Sigmoid colon (tissue), 6 donors: ENCODE measurements at regions not wholly inside any gene's neighbourhood (a gene's known extent, or its start where the extent isn't known, plus 50 kb on each side); places are given as distances from the start of the nearest gene placed in this dataset.

Experiments
- DNase-seq: peaks from one replicate; pipeline ENCODE4 v3.0.0-alpha.2; 2019
- H3K27ac ChIP-seq, 4 donors: fragments of 200-600 bp; sonication (generic); one replicate each; pipeline ENCODE4 v1.5.1; 2016 to 2019; ENCODE audit warnings: mild to moderate bottlenecking in 1 of 4
- H3K27me3 ChIP-seq, 3 donors: fragments of 200-600 bp; sonication (generic); one replicate each; pipeline ENCODE4 v1.5.1; 2019; ENCODE audit warnings: mild to moderate bottlenecking in 1 of 3
- H3K36me3 ChIP-seq, 4 donors: fragments of 200-600 bp; sonication (generic); one replicate each; pipeline ENCODE4 v1.5.1; 2016 to 2019
- H3K4me1 ChIP-seq, 4 donors: fragments of 200-600 bp; sonication (generic); one replicate each; pipeline ENCODE4 v1.5.1; 2017 to 2019
- H3K4me3 ChIP-seq, 4 donors: fragments of 200-600 bp; sonication (generic); one replicate each; pipeline ENCODE4 v1.5.1; 2017 to 2019; ENCODE audit warnings: mild to moderate bottlenecking in 2 of 4, moderate library complexity in 1 of 4
- H3K9me3 ChIP-seq, 4 donors: fragments of 200-600 bp in 3 of 4; sonication (generic) in 3 of 4; one replicate each; pipeline versions ENCODE4 v1.5.1 to v1.6.1; 2013 to 2019
- EP300 ChIP-seq, 4 donors: sonication (generic); formaldehyde crosslinking; IDR thresholded peaks; one replicate each; pipeline ENCODE4 v1.6.1; 2017; ENCODE audit warnings: antibody characterized with exemption in 4 of 4
- POLR2A ChIP-seq, 2 donors: fragments of 450-650 bp; IDR thresholded peaks; one replicate each; pipeline ENCODE4 v1.6.1; 2016; ENCODE audit warnings: antibody characterized with exemption in 2 of 2, mild to moderate bottlenecking in 2 of 2, moderate library complexity in 2 of 2
- POLR2AphosphoS5 ChIP-seq, 4 donors: sonication (generic); formaldehyde crosslinking; IDR thresholded peaks; one replicate each; pipeline ENCODE4 v1.6.1; 2017; ENCODE audit warnings: antibody characterized with exemption in 4 of 4
- WGBS, 2 donors: extraction: QIAGEN DNeasy Blood & Tissue Kit; methylation state at CpG; one replicate each; pipeline ENCODE4 v1.1.7; 2013; 5-methylcytosine and 5-hydroxymethylcytosine counted together
- intact Hi-C: fragments of 100-400 bp; cut with DNase I; formaldehyde crosslinking; loops from one replicate; pipeline ENCODE4 v1.15.1; 2023
- TF ChIP-seq, protein P1 (sequence below), 4 experiments: fragments of 450-650 bp in 3 of 4; fragments of 200-600 bp in 1 of 4; IDR thresholded peaks; one replicate each; pipeline ENCODE4 v1.5.1; 2016 to 2019; ENCODE audit warnings: antibody characterized with exemption in 4 of 4, mild to moderate bottlenecking in 3 of 4, moderate library complexity in 2 of 4
- donor health status: healthy with polysubstance abuse.
- donor health status: healthy.

DNA sequence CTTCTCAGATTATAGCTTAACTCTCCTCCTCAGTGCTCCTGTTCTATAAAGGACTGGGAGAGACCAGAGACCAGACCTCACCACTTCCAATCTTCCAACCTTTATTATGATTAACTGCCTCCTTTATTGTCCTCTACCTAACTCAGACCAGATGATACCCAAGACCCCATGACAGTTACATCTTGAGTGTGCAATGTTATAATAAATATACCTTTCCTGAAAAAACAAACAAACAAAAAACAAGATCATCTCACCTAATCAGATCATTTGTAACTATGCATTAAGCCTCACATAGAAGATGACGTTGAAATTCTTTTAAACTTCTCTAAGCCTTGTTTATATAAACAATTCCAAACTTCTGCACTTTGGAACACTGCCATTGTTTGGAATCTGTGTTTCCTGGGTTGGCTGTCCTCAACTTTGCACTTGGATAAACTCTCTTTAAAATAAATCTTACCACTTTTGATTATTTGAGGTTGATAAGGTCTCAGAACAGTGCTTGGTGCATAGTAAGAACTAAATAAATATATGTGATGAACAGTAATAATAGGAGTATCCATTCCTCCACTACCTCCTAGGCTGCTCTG is 342.7 kb downstream of the TDRD15 start:
- 64% methylated on average over 1 of the region's 1 CpG for WGBS, 2 donors
- no peak overlapping the region for H3K4me3 ChIP-seq
- no peak for DNase-seq
- H3K27ac ChIP-seq: no peak overlapping the region
- no peaks in the 10 kb centered on the region for H3K27me3 ChIP-seq
- TF ChIP-seq EP300 (IDR thresholded peaks at IDR 0.05): no peak
- TF ChIP-seq POLR2AphosphoS5 (IDR thresholded peaks at IDR 0.05): no peak
- TF ChIP-seq, protein P1, sequence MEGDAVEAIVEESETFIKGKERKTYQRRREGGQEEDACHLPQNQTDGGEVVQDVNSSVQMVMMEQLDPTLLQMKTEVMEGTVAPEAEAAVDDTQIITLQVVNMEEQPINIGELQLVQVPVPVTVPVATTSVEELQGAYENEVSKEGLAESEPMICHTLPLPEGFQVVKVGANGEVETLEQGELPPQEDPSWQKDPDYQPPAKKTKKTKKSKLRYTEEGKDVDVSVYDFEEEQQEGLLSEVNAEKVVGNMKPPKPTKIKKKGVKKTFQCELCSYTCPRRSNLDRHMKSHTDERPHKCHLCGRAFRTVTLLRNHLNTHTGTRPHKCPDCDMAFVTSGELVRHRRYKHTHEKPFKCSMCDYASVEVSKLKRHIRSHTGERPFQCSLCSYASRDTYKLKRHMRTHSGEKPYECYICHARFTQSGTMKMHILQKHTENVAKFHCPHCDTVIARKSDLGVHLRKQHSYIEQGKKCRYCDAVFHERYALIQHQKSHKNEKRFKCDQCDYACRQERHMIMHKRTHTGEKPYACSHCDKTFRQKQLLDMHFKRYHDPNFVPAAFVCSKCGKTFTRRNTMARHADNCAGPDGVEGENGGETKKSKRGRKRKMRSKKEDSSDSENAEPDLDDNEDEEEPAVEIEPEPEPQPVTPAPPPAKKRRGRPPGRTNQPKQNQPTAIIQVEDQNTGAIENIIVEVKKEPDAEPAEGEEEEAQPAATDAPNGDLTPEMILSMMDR (IDR thresholded peaks at IDR 0.05): no peak
- TF ChIP-seq POLR2A (IDR thresholded peaks at IDR 0.05): no peak
- H3K36me3 ChIP-seq: no peaks in the 10 kb centered on the region
- no peaks in the 10 kb centered on the region for H3K9me3 ChIP-seq
- H3K4me1 ChIP-seq: peaks cover 0 to 44% (median 20%) of the 10 kb centered on the region in 4 donors
- intact Hi-C loops: no loop called here

DNA sequence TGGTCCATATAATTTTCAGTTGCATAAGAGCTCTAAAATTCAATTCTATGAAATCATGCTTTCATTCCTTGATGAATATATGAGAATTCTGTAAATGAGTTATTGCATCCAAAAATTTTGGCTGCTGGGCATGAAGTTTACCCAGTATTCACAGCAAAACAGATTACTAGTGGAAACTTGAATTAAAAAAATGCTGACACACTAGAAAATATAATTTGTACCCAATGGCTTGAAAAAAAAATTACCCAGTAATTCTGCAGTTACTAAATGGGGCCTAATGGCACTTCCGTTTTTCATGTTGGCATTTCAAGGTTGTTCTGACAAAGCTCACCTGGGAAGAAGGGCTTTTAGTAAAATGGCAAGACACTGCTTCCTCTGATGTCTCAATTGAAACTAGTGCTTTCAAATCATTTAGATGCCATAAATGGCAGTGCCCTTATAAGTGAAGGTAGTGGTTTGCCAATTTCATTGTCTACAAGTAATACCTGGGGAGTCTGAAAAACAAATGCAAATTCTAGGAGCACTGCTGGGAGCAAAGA is 343.6 kb downstream of the TDRD15 start:
- no peaks in the 10 kb centered on the region for H3K9me3 ChIP-seq
- intact Hi-C loops: no loop called here
- H3K4me1 ChIP-seq: peaks cover 0 to 36% (median 15%) of the 10 kb centered on the region in 4 donors
- TF ChIP-seq, protein P1 (IDR thresholded peaks at IDR 0.05): no peak
- TF ChIP-seq EP300 (IDR thresholded peaks at IDR 0.05) (no peak), POLR2A (IDR thresholded peaks at IDR 0.05) (no peak), POLR2AphosphoS5 (IDR thresholded peaks at IDR 0.05) (no peak)
- H3K27ac ChIP-seq: no peak overlapping the region
- no peak overlapping the region for H3K4me3 ChIP-seq
- 70 to 87% methylated on average over 1 of the region's 1 CpG for WGBS, 2 donors
- H3K27me3 ChIP-seq: no peaks in the 10 kb centered on the region
- no peaks in the 10 kb centered on the region for H3K36me3 ChIP-seq
- DNase-seq: no peak

DNA sequence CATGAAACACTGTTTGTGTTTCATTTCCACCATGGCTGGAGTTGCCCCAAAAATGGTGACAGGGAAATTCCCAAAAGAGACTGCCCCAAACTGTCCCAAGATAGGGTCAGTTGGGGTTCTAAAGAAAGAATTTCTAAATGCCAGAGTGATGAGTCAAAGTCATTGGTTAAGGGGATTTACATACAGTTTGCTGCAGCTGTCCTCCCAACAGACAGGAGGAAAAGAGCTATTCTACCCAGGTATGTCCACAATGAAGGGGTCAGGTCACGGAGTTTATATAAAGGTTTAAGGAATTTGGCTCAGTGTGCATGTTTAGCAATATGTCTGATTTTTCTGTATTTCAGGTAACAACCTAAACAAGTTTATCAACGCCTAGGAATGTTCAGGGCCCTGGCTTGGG is 344.1 kb downstream of the TDRD15 start:
- Histone ChIP-seq H3K36me3 (no peaks in the 10 kb centered on the region), H3K4me1 (peaks cover 0 to 31% (median 13%) of the 10 kb centered on the region in 4 donors), H3K27me3 (no peaks in the 10 kb centered on the region), H3K9me3 (no peaks in the 10 kb centered on the region), H3K4me3 (no peak overlapping the region), H3K27ac (no peak overlapping the region)
- DNase-seq: no peak
- TF ChIP-seq EP300 (IDR thresholded peaks at IDR 0.05): no peak
- no peak for TF ChIP-seq POLR2AphosphoS5 (IDR thresholded peaks at IDR 0.05)
- TF ChIP-seq POLR2A (IDR thresholded peaks at IDR 0.05): no peak
- TF ChIP-seq, protein P1 (IDR thresholded peaks at IDR 0.05): no peak
- intact Hi-C loops: no loop called here
- WGBS, 2 donors: 78 to 83% methylated on average over 2 of the region's 2 CpGs

DNA sequence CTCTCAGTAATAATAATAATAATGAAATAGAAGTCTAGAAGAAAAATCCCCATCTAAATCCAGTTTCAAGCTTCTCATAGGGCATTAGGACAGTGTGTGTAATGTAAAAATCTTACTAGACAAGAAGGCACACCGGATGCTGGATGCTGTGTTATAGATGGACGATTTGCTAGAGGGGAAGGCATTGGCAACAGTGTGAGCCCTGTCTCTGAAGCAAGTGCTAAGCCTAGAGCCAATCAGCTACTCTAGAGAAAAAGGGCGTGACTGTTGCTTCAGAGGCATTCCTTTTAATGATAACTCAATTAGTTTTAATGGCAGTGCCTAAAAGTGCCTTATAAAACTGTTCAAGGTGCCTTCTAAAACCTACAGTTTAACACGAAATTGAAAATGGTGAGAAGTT is 344.9 kb downstream of the TDRD15 start:
- TF ChIP-seq EP300 (IDR thresholded peaks at IDR 0.05) (no peak), POLR2A (IDR thresholded peaks at IDR 0.05) (no peak), POLR2AphosphoS5 (IDR thresholded peaks at IDR 0.05) (no peak)
- TF ChIP-seq, protein P1 (IDR thresholded peaks at IDR 0.05): no peak
- no peaks in the 10 kb centered on the region for H3K36me3 ChIP-seq
- no peaks in the 10 kb centered on the region for H3K9me3 ChIP-seq
- DNase-seq: no peak
- no peak overlapping the region for H3K4me3 ChIP-seq
- H3K27me3 ChIP-seq: no peaks in the 10 kb centered on the region
- WGBS, 2 donors: 66 to 79% methylated on average over 4 of the region's 4 CpGs
- no peak overlapping the region for H3K27ac ChIP-seq
- peaks cover 0 to 23% (median 11%) of the 10 kb centered on the region in 4 donors for H3K4me1 ChIP-seq
- intact Hi-C loops: no loop called here

DNA sequence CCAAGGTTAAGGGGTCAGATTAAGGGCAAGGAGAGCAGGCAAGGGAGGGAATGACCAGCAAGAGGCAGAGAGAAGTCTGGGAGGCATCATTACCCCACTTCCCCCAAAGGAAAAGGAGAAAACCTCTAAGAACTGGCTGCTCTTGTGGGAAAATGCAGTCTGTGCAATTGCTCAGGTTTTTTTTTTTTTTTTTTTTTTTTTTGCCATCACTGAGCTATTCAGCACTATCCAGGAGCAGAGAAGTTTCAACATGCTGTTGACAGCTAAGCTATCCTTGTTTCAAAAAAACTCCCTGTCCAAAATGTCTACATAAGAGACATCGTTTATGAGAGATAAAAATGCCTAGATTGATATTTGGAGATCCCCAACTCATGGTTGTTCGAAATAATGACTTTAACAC is 345.4 kb downstream of the TDRD15 start:
- peaks cover 0 to 21% (median 11%) of the 10 kb centered on the region in 4 donors for H3K4me1 ChIP-seq
- TF ChIP-seq POLR2AphosphoS5 (IDR thresholded peaks at IDR 0.05) (no peak), POLR2A (IDR thresholded peaks at IDR 0.05) (no peak), EP300 (IDR thresholded peaks at IDR 0.05) (no peak)
- TF ChIP-seq, protein P1 (IDR thresholded peaks at IDR 0.05): no peak
- DNase-seq: no peak
- WGBS, 2 donors: 76 to 82% methylated on average over 2 of the region's 2 CpGs
- H3K27ac ChIP-seq: no peak overlapping the region
- H3K4me3 ChIP-seq: no peak overlapping the region
- no peaks in the 10 kb centered on the region for H3K36me3 ChIP-seq
- H3K9me3 ChIP-seq: no peaks in the 10 kb centered on the region
- intact Hi-C loops: no loop called here
- H3K27me3 ChIP-seq: no peaks in the 10 kb centered on the region
